Suppressor macrophage treated with lipopolysaccharide for 4 hours (primary cell): ENCODE measurements at regions not wholly inside any gene's neighbourhood (a gene's known extent, or its start where the extent isn't known, plus 50 kb on each side); places are given as distances from the start of the nearest gene placed in this dataset.

Source experiments
- DNase-seq: peaks from one replicate; pipeline ENCODE4 v3.0.0-alpha.2; 2020

- no peak for DNase-seq
Measured at GRCh38 chr7:25368599-25369201, 140.4 kb upstream of the NPVF start.

GRCh38 chr7:25369786-25370185 is 141.5 kb upstream of the NPVF start:
- no peak for DNase-seq

- DNase-seq, result no peak
Measured at GRCh38 chr7:25371972-25372371, 143.7 kb upstream of the NPVF start.

GRCh38 chr7:25375805-25376600 is 147.7 kb upstream of the NPVF start:
- no peak for DNase-seq

- no peak for DNase-seq
Measured at GRCh38 chr7:25379351-25380300, 151.3 kb upstream of the NPVF start.

- no peak for DNase-seq
Measured at GRCh38 chr7:25381818-25382589, 153.7 kb upstream of the NPVF start.

GRCh38 chr7:25382869-25383268 is 154.6 kb upstream of the NPVF start:
- no peak for DNase-seq

- no peak for DNase-seq
Measured at GRCh38 chr7:25383402-25383801, 155.1 kb upstream of the NPVF start.

- DNase-seq, result no peak
Measured at GRCh38 chr7:25384788-25385505, 156.7 kb upstream of the NPVF start.

GRCh38 chr7:25385506-25386136 is 157.3 kb upstream of the NPVF start:
- no peak for DNase-seq

- DNase-seq, result no peak
Measured at GRCh38 chr7:25386311-25386744, 158.0 kb upstream of the NPVF start.

GRCh38 chr7:25388681-25389080 is 160.4 kb upstream of the NPVF start:
- DNase-seq, result no peak

- peak; percentile 50 for DNase-seq
Measured at GRCh38 chr7:25389489-25390106, 161.3 kb upstream of the NPVF start.

- peak; percentile 3 for DNase-seq
Measured at GRCh38 chr7:25391295-25391861, 163.1 kb upstream of the NPVF start.

- DNase-seq, result no peak
Measured at GRCh38 chr7:25391961-25392587, 163.8 kb upstream of the NPVF start.

- DNase-seq, result no peak
Measured at GRCh38 chr7:25392588-25393338, 164.5 kb upstream of the NPVF start.

- DNase-seq, result no peak
Measured at GRCh38 chr7:25395976-25396375, 167.7 kb upstream of the NPVF start.

GRCh38 chr7:25396668-25397067 is 168.4 kb upstream of the NPVF start:
- no peak for DNase-seq

- DNase-seq, result no peak
Measured at GRCh38 chr7:25398418-25398817, 170.1 kb upstream of the NPVF start.
